ENCODE measurements at regions not wholly inside any gene's neighbourhood (a gene's known extent, or its start where the extent isn't known, plus 50 kb on each side); places are given as distances from the start of the nearest gene placed in this dataset.

DNA sequence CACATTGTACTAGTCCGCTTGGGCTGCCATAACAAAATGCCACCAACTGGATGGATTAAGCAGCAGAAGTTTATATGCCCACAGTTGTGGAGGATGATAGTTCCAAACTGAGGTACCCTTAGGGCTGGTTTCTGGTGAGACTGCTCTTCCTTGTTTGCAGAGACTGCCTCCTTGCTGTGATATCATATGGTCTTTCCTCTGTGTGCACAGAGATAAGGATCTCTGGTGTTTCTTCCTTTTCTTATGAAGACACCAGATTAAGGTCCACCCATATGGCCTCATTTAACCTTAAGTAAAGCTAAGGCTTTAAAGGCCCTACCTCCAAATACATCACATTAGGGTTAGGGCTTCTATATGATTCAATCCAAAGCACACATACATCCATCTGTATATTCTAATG is 738.2 kb upstream of the GCFC2 start:
- no peak for DNase-seq

DNA sequence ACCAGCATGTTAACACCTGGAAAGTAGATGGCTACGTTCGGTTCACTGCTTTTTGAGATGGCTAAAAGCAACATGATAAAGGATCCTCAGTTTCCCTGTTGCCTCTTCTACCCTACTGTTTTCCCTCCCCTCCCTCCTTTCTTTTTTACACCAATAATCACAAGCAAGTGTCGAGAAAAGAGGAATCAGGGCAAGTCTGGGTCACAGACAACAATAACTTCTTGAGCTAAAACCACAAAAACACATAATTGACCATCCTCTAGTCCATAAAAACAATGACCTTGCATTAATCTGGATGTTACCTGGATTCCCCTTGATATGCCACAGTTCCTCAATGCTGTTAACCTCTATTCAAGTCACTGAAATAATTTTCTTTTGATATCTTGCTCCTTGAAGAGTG is 736.6 kb upstream of the GCFC2 start:
- no peak for DNase-seq

- DNase-seq: no peak
Observed at GRCh38 chr2:76446872-76447271, 736.2 kb upstream of the GCFC2 start.

GRCh38 chr2:76445880-76446279 is 735.2 kb upstream of the GCFC2 start:
- DNase-seq: no peak

DNA sequence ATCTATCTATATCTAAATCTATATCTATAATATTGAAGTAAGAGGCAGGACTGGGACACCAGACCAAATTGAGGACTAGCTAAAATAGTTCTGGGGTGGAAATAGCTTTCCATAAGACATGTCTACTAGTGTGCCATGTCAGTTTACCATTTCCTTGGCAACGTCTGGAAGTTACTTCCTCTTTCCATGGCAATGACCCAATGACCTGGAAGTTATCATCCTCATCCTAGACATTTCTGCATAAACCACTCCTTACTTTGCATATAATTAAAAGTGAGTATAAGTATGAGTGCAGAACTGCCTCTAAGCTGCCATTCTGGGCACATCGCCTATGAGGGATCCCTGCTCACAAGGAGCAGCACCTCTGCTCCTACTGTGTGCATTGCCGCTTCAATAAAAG is 734.0 kb upstream of the GCFC2 start:
- DNase-seq: no peak

DNA sequence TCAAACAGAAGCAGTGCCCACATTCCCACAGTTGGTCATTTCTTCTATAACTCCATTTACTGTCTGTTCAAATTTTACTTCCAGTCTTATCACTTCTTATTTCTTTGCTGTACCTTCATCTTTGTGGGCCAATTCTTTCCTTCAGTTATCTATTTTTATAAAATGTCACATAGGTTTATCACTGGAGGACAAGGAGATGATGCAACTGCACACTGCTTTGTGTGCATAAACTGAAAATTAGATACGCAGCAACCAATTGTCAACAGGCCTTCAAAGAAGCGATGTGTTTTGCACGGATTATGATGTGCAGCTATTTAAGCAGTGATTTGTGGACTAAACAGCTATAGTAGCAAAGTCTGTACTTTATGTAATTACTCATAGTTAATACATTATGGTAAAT is 726.8 kb upstream of the GCFC2 start:
- DNase-seq: no peak

GRCh38 chr2:76429374-76429773 is 718.7 kb upstream of the GCFC2 start:
- DNase-seq: no peak

GRCh38 chr2:76427452-76427851 is 716.7 kb upstream of the GCFC2 start:
- no peak for DNase-seq

GRCh38 chr2:76415821-76416220 is 705.1 kb upstream of the GCFC2 start:
- no peak for DNase-seq

GRCh38 chr2:76413436-76413835 is 702.7 kb upstream of the GCFC2 start:
- DNase-seq: no peak

GRCh38 chr2:76406134-76406855 is 695.6 kb upstream of the GCFC2 start:
- no peak for DNase-seq

DNA sequence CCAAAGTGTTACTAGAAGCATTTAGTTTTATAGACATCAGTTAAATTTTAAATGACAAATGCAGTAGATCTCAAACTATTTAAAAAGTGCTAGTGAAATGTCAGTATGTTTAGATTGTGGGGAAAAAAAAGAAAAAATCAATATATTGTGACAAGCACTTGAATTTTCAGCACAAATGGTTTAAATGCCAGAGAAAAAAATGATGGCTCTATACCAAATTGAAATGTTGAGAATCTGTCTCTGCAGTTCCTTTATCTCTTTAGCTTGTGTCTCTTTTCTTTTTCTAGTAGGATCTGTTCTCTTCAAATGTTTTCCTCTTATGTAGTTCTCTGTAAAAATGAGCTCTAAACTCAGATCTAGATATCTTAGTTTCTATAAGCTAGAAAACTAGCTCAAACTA is 682.6 kb upstream of the GCFC2 start:
- DNase-seq: no peak

DNA sequence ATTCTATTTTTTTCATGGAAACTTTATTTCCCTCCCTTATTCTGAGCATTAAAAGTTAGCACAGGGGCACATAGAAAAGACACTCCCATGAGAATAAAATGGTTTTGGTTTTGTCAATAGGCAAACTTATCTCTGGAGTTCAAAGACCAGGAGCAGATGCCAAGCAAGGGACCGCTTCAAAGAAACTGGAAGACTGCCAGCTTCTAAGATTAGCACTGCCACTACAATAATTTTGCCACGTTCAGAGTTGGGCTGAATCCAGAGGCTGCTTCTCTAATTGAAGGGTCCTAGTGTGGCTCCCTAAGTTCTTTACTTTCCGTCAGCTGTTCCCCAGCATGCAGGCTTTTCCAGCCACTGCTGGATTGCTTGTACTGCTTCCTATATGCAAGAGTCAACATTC is 681.0 kb upstream of the GCFC2 start:
- no peak for DNase-seq

- no peak for DNase-seq
Observed at GRCh38 chr2:76387294-76387693, 676.6 kb upstream of the GCFC2 start.

GRCh38 chr2:76385943-76386342 is 675.2 kb upstream of the GCFC2 start:
- DNase-seq: no peak

DNA sequence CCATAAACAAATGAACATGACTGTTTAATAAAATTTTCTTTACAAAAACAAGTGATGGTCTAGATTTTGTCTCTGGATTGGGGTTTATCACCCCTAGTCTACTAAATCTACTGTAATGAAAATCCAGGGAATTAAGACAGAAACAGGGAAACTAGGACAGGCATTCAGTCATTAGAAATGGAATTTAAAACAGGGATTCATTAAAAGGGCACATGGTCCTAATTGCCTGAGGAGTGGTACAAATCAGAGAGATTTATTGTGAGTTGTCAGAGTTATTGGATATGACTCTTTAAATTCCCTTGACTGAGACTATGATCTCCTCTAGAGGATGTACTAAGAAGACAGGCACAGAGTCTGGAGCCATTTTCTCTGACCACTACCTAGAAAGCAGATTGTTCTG is 670.9 kb upstream of the GCFC2 start:
- no peak for DNase-seq

DNA sequence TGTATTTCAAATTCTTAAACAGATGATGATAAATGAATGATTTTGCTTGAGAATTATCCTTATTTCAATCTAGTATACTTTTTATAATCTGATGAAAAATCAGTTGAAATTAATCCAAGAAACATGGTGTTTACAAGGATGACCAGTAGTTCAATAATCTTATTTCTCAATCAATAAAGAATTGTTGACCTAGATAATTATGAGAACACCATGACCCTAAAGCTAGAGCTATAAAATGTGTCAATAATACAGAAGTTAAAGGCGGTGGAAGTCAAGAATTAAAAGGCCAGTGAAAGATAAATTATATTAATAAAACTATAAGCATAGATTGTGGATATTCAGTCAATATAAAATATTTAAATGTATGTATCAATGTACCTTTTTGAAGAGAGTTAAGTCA is 667.4 kb upstream of the GCFC2 start:
- no peak for DNase-seq

- DNase-seq: no peak
Observed at GRCh38 chr2:76341439-76341838, 630.7 kb upstream of the GCFC2 start.

GRCh38 chr2:76332871-76333270 is 622.2 kb upstream of the GCFC2 start:
- no peak for DNase-seq

GRCh38 chr2:76330865-76331264 is 620.1 kb upstream of the GCFC2 start:
- DNase-seq: no peak

DNA sequence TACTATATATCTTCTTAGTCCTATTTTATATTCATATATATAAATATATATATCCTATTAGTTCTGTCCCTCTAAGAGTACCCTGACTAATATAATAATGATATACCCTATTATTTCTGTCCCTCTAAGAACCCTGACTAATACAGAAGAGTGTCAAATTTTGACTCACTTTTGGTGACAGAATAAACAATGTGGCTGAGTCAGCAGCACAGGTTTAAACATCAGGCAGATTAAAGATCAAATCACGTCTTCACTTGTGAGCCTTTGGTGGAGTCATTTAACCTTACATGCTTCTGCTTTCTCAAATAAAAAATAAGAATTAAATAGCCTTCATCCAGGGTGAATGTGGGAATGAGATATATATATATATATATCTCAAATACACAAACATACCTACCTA is 615.9 kb upstream of the GCFC2 start:
- DNase-seq: no peak

GRCh38 chr2:76323381-76323780 is 612.7 kb upstream of the GCFC2 start:
- no peak for DNase-seq

- no peak for DNase-seq
Observed at GRCh38 chr2:76320716-76321115, 610.0 kb upstream of the GCFC2 start.

GRCh38 chr2:76318848-76319360 is 608.2 kb upstream of the GCFC2 start:
- DNase-seq: no peak

- DNase-seq: no peak
Observed at GRCh38 chr2:76316691-76317090, 606.0 kb upstream of the GCFC2 start.
